HG03064 (cell line): ENCODE measurements at regions not wholly inside any gene's neighbourhood (a gene's known extent, or its start where the extent isn't known, plus 50 kb on each side); places are given as distances from the start of the nearest gene placed in this dataset.
"Not testable (repeated sequence)": the region's sequence is repeated elsewhere in the genome, so short reads cannot be mapped to it uniquely, and the experiment has no call there.

Experiments
- ATAC-seq: cut with Tn5 transposase; IDR thresholded peaks from one replicate; pipeline ENCODE4 v1.9.1; 2021; ENCODE audit warnings: low read depth; ENCODE audit not compliant: unreplicated experiment

GRCh38 chr16:66250686-66251431 lies 115.6 kb upstream of the CDH5 start:
- no peak for ATAC-seq

- ATAC-seq: no peak
Measured at GRCh38 chr16:66247516-66248481, 118.7 kb upstream of the CDH5 start.

- ATAC-seq: no peak
Measured at GRCh38 chr16:66245868-66246267, 120.6 kb upstream of the CDH5 start.

GRCh38 chr16:66245072-66245471 lies 121.4 kb upstream of the CDH5 start:
- no peak for ATAC-seq

- no peak for ATAC-seq
Measured at GRCh38 chr16:66242672-66243071, 123.8 kb upstream of the CDH5 start.

GRCh38 chr16:66242206-66242605 lies 124.3 kb upstream of the CDH5 start:
- not testable (repeated sequence) for ATAC-seq

- no peak for ATAC-seq
Measured at GRCh38 chr16:66240631-66241395, 125.7 kb upstream of the CDH5 start.

GRCh38 chr16:66240088-66240487 lies 126.4 kb upstream of the CDH5 start:
- ATAC-seq: no peak

GRCh38 chr16:66238696-66239095 lies 127.8 kb upstream of the CDH5 start:
- ATAC-seq: no peak

- no peak for ATAC-seq
Measured at GRCh38 chr16:66236301-66236700, 130.2 kb upstream of the CDH5 start.

- ATAC-seq: no peak
Measured at GRCh38 chr16:66231452-66232160, 134.9 kb upstream of the CDH5 start.

GRCh38 chr16:66229651-66230050 lies 136.8 kb upstream of the CDH5 start:
- no peak for ATAC-seq

- ATAC-seq: no peak
Measured at GRCh38 chr16:66228792-66229191, 137.7 kb upstream of the CDH5 start.

- ATAC-seq: no peak
Measured at GRCh38 chr16:66227766-66228530, 138.5 kb upstream of the CDH5 start.

GRCh38 chr16:66226762-66227161 lies 139.7 kb upstream of the CDH5 start:
- no peak for ATAC-seq

- ATAC-seq: no peak
Measured at GRCh38 chr16:66225696-66226095, 140.8 kb upstream of the CDH5 start.

- ATAC-seq: no peak
Measured at GRCh38 chr16:66224626-66225025, 141.9 kb upstream of the CDH5 start.

GRCh38 chr16:66224186-66224585 lies 142.3 kb upstream of the CDH5 start:
- no peak for ATAC-seq

- ATAC-seq: no peak
Measured at GRCh38 chr16:66223176-66223780, 143.2 kb upstream of the CDH5 start.
